DOHH2 (cell line): ENCODE measurements at regions not wholly inside any gene's neighbourhood (a gene's known extent, or its start where the extent isn't known, plus 50 kb on each side); places are given as distances from the start of the nearest gene placed in this dataset.

Experiments
- H3F3A ChIP-seq: fragments of 200-600 bp; sonication (generic), shearing (Covaris generic); 2 replicates; pipeline ENCODE4 v1.6.0; 2016; ENCODE audit warnings: antibody characterized with exemption, mild to moderate bottlenecking; ENCODE audit not compliant: control insufficient read depth, insufficient read depth
- H3K27ac ChIP-seq: fragments of 200-600 bp; sonication (generic); 2 replicates; pipeline ENCODE4 v1.5.1; 2014; ENCODE audit warnings: low read depth, mild to moderate bottlenecking, low read length, moderate library complexity
- H3K27me3 ChIP-seq: fragments of 200-600 bp; sonication (generic); 2 replicates; pipeline ENCODE4 v1.6.1; 2014; ENCODE audit warnings: mild to moderate bottlenecking, low read length, mixed read lengths; ENCODE audit not compliant: control insufficient read depth
- H3K36me3 ChIP-seq: fragments of 200-600 bp; sonication (generic); 2 replicates; pipeline ENCODE4 v1.6.1; 2014; ENCODE audit warnings: mild to moderate bottlenecking, low read length, moderate library complexity, mixed read lengths; ENCODE audit not compliant: control insufficient read depth
- H3K4me1 ChIP-seq: fragments of 200-600 bp; sonication (generic); 2 replicates; pipeline ENCODE4 v1.6.1; 2014; ENCODE audit warnings: mild to moderate bottlenecking, low read length, mixed read lengths; ENCODE audit not compliant: control insufficient read depth
- H3K4me2 ChIP-seq: fragments of 200-600 bp; sonication (generic); 2 replicates; pipeline ENCODE4 v1.6.0; 2014; ENCODE audit warnings: mild to moderate bottlenecking, low read length, moderate library complexity
- H3K4me3 ChIP-seq: fragments of 200-600 bp; sonication (generic); 2 replicates; pipeline ENCODE4 v1.5.1; 2014; ENCODE audit warnings: mild to moderate bottlenecking, low read length, mixed read lengths
- H3K79me2 ChIP-seq: fragments of 200-600 bp; sonication (generic); 2 replicates; pipeline ENCODE4 v1.6.1; 2014; ENCODE audit warnings: mild to moderate bottlenecking, low read length, mixed read lengths; ENCODE audit not compliant: control insufficient read depth
- H3K9me2 ChIP-seq: fragments of 200-600 bp; sonication (generic); replicated peaks from 2 replicates; pipeline ENCODE4 v1.6.1; 2014; ENCODE audit warnings: mild to moderate bottlenecking, low read length, mixed read lengths; ENCODE audit not compliant: control insufficient read depth
- H3K9me3 ChIP-seq: fragments of 200-600 bp; sonication (generic); 2 replicates; pipeline ENCODE4 v1.6.1; 2014; ENCODE audit warnings: antibody characterized with exemption, low read length, mixed read lengths; ENCODE audit not compliant: control insufficient read depth, insufficient read depth
- H4K20me1 ChIP-seq: fragments of 200-600 bp; sonication (generic); 2 replicates; pipeline ENCODE4 v1.6.0; 2014; ENCODE audit warnings: low read depth, mild to moderate bottlenecking, antibody characterized with exemption, low read length, moderate library complexity; ENCODE audit not compliant: control insufficient read depth, insufficient read depth
- EZH2phosphoT487 ChIP-seq: fragments of 200-600 bp; sonication (generic); IDR thresholded peaks from 2 replicates; pipeline ENCODE4 v1.6.1; 2017; ENCODE audit warnings: borderline replicate concordance, mild to moderate bottlenecking, antibody characterized with exemption, low read length, moderate library complexity, mixed read lengths
- TF ChIP-seq, protein P1 (sequence below): fragments of 200-600 bp; sonication (generic); IDR thresholded peaks from one replicate; pipeline ENCODE4 v1.5.1; 2014; ENCODE audit warnings: antibody characterized with exemption, mild to moderate bottlenecking, low read depth, low read length; ENCODE audit not compliant: poor library complexity, severe bottlenecking

- no peak for TF ChIP-seq EZH2phosphoT487
- TF ChIP-seq, protein P1, sequence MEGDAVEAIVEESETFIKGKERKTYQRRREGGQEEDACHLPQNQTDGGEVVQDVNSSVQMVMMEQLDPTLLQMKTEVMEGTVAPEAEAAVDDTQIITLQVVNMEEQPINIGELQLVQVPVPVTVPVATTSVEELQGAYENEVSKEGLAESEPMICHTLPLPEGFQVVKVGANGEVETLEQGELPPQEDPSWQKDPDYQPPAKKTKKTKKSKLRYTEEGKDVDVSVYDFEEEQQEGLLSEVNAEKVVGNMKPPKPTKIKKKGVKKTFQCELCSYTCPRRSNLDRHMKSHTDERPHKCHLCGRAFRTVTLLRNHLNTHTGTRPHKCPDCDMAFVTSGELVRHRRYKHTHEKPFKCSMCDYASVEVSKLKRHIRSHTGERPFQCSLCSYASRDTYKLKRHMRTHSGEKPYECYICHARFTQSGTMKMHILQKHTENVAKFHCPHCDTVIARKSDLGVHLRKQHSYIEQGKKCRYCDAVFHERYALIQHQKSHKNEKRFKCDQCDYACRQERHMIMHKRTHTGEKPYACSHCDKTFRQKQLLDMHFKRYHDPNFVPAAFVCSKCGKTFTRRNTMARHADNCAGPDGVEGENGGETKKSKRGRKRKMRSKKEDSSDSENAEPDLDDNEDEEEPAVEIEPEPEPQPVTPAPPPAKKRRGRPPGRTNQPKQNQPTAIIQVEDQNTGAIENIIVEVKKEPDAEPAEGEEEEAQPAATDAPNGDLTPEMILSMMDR, result no peak
- Histone ChIP-seq H3K27me3 (peaks cover 6% of the 10 kb centered on the region; the same call in 1 of the 2 replicates), H3K4me2 (no peak overlapping the region), H3K4me3 (no peak overlapping the region), H3K79me2 (no peaks in the 10 kb centered on the region), H3K9me3 (no peaks in the 10 kb centered on the region), H3K27ac (no peak overlapping the region), H3F3A (no peaks in the 10 kb centered on the region), H3K36me3 (no peaks in the 10 kb centered on the region), H4K20me1 (no peaks in the 10 kb centered on the region), H3K9me2 (no peaks in the 10 kb centered on the region), H3K4me1 (no peaks in the 10 kb centered on the region)
These were observed 101.7 kb upstream of the COL8A1 start for GRCh38 chr3:99536555-99537314.

DNA sequence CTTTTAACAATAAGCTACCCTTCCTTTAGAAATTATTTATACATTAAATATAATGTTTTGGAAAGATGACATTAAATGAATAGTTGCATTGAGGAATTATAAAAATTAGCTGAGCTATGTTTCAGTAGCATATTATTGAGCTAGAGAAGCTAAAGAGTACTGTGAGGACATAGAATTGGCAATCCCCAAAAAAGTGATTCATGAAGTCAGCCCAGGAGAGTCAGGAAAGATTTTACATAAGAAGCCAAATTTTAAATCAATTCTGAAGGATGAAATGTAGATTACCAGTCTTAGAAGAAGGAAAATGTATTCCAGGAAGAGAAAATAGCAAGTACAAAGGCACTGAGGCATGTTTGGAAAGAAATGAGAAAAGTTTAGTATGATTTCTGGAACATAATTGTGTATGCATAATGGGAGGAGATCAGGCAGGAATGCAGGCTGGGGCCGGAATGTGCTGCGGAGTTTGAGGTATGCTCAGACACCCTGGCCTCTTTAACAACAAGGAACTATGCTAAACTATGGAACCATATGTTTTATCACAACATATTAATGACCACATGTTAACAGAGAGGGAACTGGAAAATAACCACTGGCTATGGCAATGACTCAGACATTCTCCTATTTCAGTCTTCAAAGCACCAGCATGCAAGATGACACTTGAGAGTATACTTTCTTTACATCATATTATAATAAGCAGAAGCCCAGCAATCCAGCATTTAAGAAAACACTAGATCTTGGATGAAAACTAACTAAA, 103.3 kb upstream of the COL8A1 start:
- H3F3A ChIP-seq, result no peaks in the 10 kb centered on the region
- no peaks in the 10 kb centered on the region for H4K20me1 ChIP-seq
- no peak overlapping the region for H3K27ac ChIP-seq
- no peaks in the 10 kb centered on the region for H3K9me3 ChIP-seq
- no peaks in the 10 kb centered on the region for H3K4me1 ChIP-seq
- H3K27me3 ChIP-seq, result peaks cover 6% of the 10 kb centered on the region; the same call in 1 of the 2 replicates
- no peaks in the 10 kb centered on the region for H3K9me2 ChIP-seq
- H3K4me2 ChIP-seq, result no peak overlapping the region
- H3K79me2 ChIP-seq, result no peaks in the 10 kb centered on the region
- H3K4me3 ChIP-seq, result no peak overlapping the region
- TF ChIP-seq, protein P1, result no peak
- TF ChIP-seq EZH2phosphoT487, result no peak
- H3K36me3 ChIP-seq, result no peaks in the 10 kb centered on the region

DNA sequence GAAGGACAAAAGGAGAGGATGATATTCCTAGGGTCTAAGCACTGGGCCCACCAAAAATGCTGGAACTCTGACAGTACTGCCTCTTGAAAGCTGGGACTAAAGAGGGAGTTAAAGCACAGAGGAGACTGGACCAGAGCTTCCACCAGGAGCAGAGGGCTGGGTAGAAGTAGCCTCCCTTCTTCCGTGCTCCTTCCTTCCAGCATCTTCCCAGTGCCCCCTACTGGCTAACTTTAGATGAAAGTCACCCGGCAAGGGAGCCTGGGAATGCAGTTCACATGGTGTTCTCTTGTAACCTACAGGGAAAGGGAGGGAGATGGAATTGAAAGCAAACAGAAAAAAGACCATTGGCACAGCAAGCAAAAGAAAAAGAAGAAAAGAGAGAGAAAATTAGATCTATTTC, 106.1 kb upstream of the COL8A1 start:
- TF ChIP-seq, protein P1, result peak; percentile 68
- TF ChIP-seq EZH2phosphoT487, result no peak
- Histone ChIP-seq H3K27me3 (peaks cover 6% of the 10 kb centered on the region; the same call in 1 of the 2 replicates), H3K79me2 (no peaks in the 10 kb centered on the region), H3K9me3 (no peaks in the 10 kb centered on the region), H3K27ac (no peak overlapping the region), H4K20me1 (no peaks in the 10 kb centered on the region), H3K4me1 (no peaks in the 10 kb centered on the region), H3K4me2 (no peak overlapping the region), H3K9me2 (no peaks in the 10 kb centered on the region), H3F3A (no peaks in the 10 kb centered on the region), H3K36me3 (no peaks in the 10 kb centered on the region), H3K4me3 (no peak overlapping the region)
